HG03460 (cell line): ENCODE measurements at regions not wholly inside any gene's neighbourhood (a gene's known extent, or its start where the extent isn't known, plus 50 kb on each side); places are given as distances from the start of the nearest gene placed in this dataset.
A peak's percentile ranks its signal among the peaks of the same experiment; 100 is the strongest.

ENCODE experiments used
- ATAC-seq: cut with Tn5 transposase; IDR thresholded peaks from one replicate; pipeline ENCODE4 v1.9.1; 2021; ENCODE audit not compliant: unreplicated experiment

DNA sequence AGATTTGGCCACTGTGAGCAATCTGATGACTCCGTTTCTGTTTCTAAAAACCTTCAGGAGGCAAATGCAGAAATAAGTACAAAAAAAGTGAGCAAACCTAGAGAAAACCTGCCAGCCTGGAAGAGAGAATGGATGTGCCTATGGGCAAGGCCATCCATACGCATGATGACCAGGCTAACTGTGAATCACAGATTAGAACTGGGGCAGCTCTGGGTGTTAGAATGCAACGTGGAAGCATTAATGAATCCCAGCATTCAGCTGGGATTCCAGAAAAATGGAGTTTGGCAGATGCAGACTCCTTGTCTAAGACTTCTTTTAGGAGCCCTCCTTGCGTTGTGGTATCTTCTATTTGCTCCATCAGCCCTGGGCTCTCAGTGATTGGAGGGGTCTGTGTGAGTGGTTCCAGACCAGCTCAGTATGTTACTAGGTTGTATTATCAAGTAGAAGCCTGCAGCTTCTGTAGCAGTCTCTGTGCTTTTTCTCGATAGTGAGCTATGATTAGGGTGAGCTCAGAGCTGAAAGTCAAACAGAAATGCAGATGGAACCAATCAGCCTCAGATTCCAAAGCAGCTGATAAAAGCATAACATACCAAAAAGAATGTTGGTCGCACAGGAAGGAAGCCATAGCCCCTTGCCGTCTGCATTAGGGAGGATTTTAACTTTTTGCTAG is 154.0 kb downstream of the PSMG1 start:
- no peak for ATAC-seq

DNA sequence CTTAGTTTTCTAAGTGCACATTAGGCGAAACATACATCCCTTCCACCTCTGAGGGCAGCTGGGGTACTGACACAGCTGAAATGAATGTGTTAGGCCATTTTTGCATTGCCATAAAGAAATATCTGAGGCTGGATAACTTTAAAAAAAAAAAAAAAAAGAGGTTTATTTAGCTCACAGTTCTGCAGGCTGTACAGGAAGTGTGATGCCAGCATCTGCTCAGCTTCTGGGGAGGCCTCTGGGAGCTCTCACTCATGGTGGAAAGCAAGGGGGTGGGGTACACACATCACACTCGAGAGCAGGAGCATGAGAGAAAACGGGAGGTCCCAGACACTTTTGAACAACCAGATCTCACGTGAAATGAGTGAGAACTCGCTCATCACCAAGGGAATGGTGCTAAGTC is 158.1 kb downstream of the PSMG1 start:
- no peak for ATAC-seq

DNA sequence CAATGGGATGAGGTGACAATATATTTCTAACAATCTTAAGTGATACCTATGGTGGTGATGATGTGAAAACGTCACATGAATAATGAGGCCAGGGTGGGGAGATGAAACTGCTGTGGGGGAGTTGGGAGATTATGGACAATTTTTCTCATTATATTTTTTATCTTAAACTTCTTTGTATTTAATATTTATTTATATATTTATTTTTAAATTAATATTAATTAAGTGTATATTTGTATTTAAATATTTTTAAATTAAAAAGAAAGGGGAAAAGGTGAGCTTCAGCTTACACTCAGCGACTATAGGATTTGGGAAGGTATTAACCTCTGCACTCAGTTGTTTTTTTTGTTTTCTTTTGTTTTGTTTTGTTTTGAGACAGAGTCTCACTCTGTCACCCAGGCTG is 158.7 kb downstream of the PSMG1 start:
- ATAC-seq: no peak

DNA sequence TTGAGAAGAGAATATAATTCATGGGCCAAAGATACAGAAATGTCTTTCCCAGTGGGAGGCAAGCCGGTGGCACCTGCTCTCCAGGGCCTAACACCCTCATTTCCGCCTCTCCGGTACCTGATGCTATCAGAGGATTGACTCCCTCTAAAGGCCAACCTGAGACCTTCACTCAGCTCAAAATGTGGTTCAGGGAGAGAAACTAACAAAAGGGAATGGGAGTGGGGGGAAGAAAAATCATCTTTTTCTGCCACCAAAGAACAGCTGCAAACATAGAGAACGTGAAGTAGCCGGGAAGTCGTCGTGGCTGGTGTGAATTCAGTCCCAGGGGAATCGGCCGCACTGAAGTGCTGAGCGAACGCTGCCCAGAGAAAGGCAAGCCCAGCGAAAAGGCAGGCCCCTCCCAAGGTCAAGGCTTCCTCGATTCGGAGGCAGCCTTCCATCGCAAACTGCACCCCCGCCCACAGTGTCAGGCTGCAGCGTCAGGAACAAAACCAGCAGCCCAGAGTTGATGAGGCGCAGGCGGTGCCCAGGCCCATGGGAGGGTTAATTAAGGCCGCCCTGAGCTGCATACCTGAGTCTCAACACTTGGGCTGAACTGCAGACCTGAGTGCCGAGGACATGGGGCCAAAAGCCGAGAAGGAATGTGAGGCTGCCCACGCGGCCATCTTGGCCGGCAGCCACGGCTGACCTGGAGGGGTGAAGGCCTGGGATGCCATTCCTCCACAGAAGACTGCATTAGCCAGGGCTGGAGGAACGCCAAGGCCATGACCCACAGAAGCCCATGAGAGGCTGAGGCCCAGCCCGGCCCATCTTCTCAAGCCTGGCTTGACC is 160.2 kb downstream of the PSMG1 start:
- ATAC-seq: no peak

DNA sequence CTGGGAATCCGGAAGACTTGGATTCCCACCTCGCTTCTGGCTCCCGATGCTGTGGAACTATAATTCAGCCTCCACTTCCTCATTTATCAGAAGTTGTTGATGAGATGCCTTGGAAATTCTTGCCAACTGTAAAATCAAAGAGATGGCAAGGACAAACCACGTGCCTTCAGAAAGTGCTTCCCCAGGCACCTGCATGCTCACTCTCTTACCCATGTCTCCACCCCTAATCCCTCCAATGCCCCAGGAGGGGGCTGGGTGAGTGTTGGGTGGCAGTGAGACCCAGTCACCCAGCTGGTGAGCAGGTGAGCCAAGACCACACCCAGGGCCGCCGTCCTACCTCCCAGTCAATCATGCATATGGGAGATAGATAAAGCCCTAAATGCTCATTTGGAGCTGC is 160.8 kb downstream of the PSMG1 start:
- no peak for ATAC-seq

DNA sequence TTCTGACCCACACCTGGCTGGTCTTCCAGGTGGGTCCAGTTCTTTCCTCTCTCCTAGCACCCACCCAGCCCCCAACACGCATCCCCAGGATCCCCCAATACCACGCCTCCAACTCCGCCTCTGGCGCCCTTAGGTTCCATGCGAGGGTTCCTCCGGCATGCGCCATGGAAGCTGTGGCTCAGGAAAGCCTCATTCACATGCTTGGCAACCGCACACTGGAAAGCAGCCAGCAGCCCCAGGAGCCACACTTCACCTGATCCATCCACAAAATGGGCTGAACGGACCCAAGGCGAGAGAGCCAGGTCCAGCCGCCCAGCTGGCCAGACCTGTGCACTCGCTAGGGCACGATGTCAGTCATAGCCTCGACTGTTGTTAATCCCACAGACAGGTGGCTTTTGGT is 161.2 kb downstream of the PSMG1 start:
- ATAC-seq: no peak

DNA sequence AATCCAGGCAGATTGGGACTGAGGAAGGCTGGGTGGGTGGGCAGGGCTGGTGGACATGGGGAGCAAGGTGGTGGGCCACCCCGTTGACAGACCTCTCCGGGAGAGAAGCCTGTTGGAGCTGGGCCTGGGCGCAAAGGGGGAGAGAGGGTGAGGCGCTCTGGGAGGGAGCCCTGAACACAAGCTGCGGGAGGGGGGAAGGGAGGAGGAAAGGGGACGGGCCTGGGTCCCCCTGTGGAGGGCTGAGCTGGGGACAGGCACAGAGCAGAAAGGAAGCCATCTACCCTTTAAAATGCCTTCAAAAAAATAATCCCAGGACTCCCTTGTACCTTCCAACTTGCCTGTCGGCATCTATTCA is 161.8 kb downstream of the PSMG1 start:
- no peak for ATAC-seq

DNA sequence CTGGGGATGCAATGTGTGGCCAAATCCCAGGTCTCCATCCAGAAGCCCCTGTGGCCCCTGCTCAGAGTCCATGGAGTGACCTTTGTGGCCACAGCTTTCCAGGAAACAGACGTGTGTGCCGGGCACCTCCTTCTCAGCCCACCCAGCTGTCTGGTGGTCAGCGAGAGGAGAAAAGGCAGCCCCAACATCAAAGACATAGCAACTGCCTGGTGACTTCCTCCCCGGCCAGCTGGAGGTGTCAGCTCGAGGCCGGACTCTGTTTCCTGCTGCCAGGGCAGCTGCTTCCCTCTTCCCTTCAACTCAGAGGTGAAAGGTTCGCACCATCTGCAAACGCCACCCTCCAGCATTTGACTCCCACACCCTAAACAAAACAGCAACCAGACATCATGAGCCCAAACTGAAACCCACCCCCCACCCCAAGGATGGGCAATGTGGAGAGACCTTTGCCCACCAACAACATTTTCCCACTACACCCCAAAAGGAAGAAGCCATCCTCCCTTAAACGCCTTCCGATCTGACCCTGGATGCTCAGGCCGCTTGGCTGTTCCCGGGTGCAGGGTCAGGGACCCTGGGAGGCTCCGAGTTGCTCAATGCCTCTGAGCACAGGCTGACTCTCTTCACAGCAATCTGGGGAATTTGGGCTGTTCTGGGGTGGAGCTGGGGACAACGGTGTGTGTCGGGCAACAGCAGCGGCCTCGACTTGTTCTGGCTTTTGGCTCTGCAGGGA is 162.3 kb downstream of the PSMG1 start:
- ATAC-seq: no peak

DNA sequence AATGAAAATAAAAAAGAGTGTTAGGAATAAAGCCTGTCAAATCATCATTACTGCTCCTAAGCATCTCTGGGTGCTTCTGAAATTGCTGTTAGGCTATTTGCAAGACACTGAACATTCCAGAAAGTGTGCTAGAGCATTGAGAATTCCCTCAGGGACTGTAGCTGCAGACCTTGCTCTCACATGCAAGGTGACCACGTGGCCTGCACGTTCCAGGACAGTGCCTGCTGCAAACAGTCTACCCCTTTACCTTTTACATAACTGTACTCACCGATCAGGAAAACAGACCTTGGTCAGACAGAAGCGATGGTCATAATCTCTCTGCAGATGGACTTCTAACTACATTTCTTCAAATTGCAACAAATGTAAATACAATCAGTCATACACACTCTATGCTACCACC is 164.5 kb downstream of the PSMG1 start:
- no peak for ATAC-seq

DNA sequence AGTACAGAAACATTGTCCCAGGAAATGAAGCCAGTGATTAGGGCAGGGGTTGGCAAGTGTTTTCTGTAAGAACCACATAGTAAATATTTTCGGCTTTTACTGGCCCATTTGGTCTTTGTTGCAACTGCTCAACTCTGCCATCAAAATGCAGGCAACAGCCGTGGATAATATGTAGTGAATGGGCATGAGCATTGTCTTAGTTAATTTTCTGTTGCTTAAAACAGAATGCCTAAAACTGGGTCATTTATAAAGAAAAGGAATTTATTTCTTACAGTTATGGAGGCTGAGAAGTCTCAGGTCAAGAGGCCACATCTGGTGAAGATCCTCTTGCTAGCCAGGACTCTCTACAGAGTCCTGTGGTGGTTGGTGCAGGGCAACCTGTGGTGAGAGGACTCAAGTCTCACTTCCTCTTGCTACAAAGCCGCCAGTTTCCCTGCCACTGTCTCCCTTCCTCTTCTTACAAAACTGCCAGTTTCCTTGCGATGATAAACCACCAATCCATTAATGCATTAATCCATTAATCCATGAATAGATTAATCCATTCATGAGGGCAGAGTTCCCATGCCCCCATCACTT is 166.4 kb downstream of the PSMG1 start:
- peak; percentile 97 for ATAC-seq

DNA sequence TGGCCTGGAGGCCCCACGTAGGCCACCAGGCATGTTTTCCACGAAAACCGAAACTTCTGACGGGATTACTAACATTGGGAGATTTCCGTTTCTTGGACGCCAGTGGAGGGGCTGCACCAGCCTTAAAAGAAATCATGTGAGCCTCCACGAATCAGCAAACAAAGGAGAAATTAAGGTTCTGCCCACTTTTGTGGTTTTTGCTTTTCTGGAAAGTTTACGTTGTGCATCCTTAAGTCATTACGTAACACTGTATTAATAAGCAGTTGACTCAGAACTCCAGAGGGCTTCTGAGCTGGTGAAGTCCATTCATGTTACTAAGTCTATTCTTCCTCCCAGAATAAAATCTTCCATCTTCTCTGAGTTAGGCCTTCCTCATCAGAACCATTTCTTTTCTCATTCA is 168.5 kb downstream of the PSMG1 start:
- ATAC-seq: no peak

DNA sequence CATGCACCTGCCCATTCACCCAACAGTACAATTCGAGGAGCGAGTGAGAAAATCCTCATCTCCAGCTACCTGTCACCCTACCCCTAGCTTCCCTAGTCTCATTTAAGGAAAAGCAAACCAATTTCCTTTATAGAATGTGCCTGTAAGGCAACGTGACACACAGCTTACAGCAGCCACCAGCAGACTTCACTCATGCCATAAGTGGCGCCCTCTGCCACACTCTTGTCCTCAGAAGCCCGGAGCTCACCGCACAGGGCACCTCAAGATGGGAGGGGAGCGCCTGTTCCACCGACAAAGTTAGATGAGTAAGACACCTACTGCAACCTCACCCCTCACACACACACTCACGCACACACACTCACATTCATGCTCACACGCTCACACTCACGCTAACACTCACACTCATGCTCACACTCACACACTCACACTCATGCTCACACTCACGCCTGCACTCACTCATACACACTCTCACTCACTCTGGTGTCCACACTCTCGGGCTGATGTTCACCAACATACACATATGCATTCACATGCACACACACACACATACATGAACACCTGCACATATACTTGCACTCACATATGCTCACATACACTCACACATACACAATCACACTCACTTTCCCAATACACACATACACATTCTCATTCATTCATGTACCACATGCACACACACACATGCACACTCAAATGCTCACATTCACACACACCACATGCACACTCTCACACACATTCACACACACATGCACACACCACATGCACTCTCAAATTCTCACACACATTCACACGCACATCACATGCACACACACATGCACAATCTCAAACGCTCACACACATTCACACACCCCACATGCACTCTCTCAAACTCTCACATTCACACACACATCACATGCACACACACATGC is 170.7 kb downstream of the PSMG1 start:
- ATAC-seq: no peak

DNA sequence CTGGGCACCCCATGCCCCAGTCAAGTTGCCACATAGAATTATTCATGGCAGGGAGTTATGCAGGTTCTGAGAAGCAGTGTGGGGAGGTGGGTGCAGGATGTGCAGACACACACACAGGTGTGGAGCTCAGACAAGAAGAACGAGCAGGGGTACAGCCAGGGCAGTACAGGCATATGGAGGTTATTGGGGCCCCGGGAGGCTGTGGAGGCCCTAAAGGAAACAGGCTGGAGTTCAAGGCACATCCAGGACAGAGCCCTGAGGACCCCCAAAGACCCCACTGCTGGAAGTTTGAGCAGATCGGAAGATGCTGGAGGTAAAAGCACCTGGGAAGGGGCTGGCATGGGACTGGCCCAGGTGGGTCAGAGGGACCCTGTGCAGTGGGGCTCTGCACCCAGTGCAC is 171.3 kb downstream of the PSMG1 start:
- no peak for ATAC-seq

DNA sequence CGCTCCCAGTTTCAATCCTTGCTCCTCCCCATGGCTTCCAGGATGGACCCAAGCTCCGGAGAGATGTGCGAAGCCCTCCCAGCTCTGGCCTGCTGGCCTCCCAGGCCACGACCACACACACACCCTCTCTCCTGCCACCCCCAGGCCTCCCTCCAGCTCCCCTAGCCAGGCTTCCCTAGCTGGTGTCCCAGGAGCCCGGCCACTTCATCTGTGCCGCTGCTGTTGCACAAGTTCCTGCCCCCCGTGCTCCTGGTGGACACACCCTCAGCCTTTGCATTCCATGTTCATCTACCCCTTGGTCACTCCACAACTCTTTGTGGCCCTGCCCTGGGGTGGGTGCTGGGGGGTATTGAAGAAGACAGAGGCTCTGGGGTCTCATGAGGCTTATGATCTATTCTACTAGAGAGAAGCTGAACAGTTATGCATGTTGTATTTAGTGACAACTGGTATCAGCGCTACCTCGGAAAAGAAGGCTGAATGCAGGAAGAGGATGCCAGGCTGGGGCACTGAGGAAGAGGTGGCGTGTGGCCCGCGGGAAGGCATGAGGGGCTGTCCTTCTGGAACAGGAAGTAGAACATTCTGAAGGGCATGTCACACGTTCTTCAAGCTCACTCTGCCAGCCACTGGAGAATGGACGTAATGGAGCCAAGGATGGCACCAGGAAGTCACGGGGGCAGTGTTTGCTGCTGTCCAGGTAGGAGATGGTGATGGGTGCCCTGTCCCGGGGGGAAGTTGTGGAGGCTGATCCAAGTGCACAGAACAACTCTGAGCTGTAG is 172.4 kb downstream of the PSMG1 start:
- ATAC-seq: no peak

DNA sequence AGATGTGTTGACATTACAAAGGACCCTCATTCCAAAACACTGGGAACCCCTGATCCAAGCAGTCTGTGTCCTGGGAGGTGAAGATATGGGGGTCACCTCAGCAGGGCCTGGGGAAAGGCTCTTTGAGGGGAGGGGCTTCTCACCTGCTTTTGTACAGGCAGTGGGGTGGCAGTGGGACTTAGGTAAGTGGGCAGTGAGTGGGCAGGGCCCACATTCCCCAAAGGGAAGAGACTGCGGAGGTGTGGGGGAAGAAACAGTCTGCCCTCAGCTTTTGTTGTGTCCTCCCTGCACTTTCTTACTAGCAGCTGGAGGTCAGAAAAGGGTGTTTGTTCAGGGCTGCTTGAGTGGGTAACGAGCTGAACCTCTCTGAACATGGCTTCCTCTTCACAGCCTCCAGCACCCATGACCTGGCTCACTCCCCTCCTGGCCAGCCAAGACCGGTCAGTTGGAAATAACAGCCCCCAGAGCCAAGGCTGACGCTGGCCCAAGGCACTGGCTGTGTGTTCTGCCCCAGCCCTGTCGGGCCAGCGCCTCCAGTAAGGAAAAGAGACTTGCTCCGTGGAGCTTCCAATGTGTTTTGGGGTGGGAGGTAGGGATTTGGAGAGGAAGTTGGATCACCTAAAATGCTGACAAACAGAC is 173.5 kb downstream of the PSMG1 start:
- ATAC-seq: no peak

DNA sequence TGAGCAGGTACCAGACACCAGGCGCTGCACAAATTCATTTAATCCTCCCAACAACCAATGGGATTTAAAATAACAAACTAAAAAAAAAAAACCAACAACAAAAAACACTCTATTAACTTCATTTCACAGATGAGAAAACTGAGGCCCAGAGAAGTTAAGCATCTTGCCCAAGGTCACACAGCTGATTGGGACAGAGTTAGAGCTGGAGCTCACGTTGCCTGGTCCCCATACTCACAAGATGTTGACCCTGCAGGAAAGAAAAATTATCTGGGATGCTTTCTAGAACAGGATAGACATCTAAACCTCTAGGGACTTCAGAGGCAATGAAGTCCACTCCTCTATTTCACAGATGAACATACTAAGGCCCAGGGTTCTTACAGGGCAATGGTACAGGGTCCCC is 175.3 kb downstream of the PSMG1 start:
- ATAC-seq: no peak

DNA sequence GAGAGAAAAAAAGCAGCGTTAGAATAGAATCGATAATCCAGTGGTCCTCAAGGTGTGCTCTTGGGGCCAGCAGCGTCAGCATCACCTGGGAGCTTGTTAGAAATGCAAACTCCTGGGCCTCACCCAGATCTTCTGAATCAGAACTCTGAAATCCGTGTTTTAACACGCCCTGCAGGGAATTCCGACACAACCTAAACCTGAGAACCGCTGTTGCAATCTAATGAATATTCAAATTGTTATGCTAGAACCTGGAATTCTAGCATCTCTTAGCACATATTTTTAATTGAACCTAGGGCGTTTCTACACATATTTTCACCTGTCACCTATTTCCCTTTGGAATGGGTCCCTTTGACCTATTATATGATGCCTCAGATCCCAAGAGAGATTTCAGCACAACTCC is 175.7 kb downstream of the PSMG1 start:
- no peak for ATAC-seq

DNA sequence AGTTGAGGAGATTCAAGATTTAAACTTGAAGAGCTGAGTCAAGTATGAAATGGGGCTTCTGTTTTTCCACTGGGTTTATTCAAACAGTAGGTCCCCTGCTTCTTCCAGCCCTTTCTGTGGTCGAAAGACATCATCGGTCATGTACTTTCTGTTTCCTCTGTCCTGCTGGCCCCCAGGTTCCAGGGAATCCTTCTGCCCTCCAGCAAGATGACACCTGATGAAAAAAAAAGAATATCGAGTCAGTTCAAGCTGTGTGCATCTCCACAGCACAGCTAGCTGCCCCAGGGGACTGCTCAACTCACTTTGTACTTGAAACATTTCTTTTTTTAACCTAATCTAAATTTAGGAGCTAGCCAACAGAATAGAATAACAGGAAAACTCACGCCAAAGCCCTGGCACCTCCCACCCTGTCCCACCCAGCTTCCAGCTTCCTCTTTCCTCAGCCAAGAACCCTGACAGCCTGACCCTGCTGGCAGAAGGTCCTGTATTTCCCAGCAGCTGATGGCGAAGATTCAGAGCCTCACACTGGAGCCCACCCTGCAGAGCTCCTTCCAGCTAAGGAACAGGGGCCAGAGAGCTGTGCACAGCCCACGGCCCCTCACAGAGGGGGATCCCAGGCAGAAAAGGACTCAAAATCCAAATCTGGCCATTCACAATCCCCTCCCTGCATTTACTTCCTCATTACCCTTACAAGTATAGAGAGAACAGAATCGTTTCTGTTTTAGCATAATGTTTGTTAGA is 176.5 kb downstream of the PSMG1 start:
- no peak for ATAC-seq

DNA sequence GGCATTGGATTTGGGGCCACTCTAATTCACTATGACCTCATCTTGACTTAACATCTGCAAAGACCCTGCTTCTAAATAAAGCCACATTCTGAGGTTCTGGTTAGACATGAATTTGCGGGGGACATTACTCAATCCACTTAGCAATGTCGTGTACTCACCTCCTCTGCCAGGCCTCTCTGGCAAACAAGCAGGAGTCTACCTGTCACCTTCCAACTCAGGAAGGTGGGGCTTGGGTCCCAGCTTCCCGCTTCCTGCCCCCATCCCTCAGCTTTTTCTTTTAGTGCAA is 177.8 kb downstream of the PSMG1 start:
- ATAC-seq: no peak
